ENCODE measurements at regions not wholly inside any gene's neighbourhood (a gene's known extent, or its start where the extent isn't known, plus 50 kb on each side); places are given as distances from the start of the nearest gene placed in this dataset.

GRCh38 chr3:81920816-81921215 is 159.4 kb upstream of the GBE1 start:
- TF ChIP-seq, protein P1, sequence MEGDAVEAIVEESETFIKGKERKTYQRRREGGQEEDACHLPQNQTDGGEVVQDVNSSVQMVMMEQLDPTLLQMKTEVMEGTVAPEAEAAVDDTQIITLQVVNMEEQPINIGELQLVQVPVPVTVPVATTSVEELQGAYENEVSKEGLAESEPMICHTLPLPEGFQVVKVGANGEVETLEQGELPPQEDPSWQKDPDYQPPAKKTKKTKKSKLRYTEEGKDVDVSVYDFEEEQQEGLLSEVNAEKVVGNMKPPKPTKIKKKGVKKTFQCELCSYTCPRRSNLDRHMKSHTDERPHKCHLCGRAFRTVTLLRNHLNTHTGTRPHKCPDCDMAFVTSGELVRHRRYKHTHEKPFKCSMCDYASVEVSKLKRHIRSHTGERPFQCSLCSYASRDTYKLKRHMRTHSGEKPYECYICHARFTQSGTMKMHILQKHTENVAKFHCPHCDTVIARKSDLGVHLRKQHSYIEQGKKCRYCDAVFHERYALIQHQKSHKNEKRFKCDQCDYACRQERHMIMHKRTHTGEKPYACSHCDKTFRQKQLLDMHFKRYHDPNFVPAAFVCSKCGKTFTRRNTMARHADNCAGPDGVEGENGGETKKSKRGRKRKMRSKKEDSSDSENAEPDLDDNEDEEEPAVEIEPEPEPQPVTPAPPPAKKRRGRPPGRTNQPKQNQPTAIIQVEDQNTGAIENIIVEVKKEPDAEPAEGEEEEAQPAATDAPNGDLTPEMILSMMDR (IDR thresholded peaks at IDR 0.05 in 4 of 5, conservative IDR thresholded peaks at IDR 0.05 in 1 of 5): no peak
- no peak for TF ChIP-seq POLR2A (IDR thresholded peaks at IDR 0.05)
